ENCODE measurements at regions not wholly inside any gene's neighbourhood (a gene's known extent, or its start where the extent isn't known, plus 50 kb on each side); places are given as distances from the start of the nearest gene placed in this dataset.

GRCh38 chr2:221202431-221202830 is 369.7 kb downstream of the EPHA4 start:
- Histone ChIP-seq H3K36me3 (no peaks in the 10 kb centered on the region), H3K27me3 (replicated peaks in 1 of 7) (no peaks in the 10 kb centered on the region), H3K4me3 (no peak overlapping the region), H3K4me1 (peaks cover 0 to 5% (median 0%) of the 10 kb centered on the region in 6 donors), H3K27ac (peak overlapping the region in 1 of 8 donors; percentile 45), H3K9me3 (no peaks in the 10 kb centered on the region)
- WGBS, 5 donors, result 90 to 94% (median 93%) methylated on average over 6 of the region's 6 CpGs
- intact Hi-C loops (cut with DNase I; ENCODE audit: low total_unique reads), result no loop called here
- TF ChIP-seq POLR2A (IDR thresholded peaks at IDR 0.05) (no peak), POLR2AphosphoS5 (IDR thresholded peaks at IDR 0.05) (no peak), CTCF (IDR thresholded peaks at IDR 0.05 in 8 of 11, conservative IDR thresholded peaks at IDR 0.05 in 3 of 11) (no peak)
- no peak for DNase-seq

GRCh38 chr2:221203125-221203524 is 369.0 kb downstream of the EPHA4 start:
- H3K9me3 ChIP-seq, result no peaks in the 10 kb centered on the region
- TF ChIP-seq POLR2A (IDR thresholded peaks at IDR 0.05), result no peak
- TF ChIP-seq POLR2AphosphoS5 (IDR thresholded peaks at IDR 0.05), result peak in 1 of 3 donors; percentile 71
- WGBS, 5 donors, result 44 to 59% (median 45%) methylated on average over 2 of the region's 2 CpGs
- H3K36me3 ChIP-seq, result no peaks in the 10 kb centered on the region
- no peak for DNase-seq
- intact Hi-C loops (cut with DNase I; ENCODE audit: low total_unique reads), result no loop called here
- no peak overlapping the region for H3K27ac ChIP-seq
- peaks cover 0 to 5% (median 0%) of the 10 kb centered on the region in 6 donors for H3K4me1 ChIP-seq
- H3K4me3 ChIP-seq, result no peak overlapping the region
- H3K27me3 ChIP-seq (replicated peaks in 1 of 7), result no peaks in the 10 kb centered on the region

- Histone ChIP-seq H3K36me3 (no peaks in the 10 kb centered on the region), H3K27ac (no peak overlapping the region), H3K9me3 (no peaks in the 10 kb centered on the region), H3K27me3 (replicated peaks in 1 of 7) (no peaks in the 10 kb centered on the region), H3K4me1 (peaks cover 0 to 5% (median 0%) of the 10 kb centered on the region in 6 donors), H3K4me3 (no peak overlapping the region)
- WGBS, 5 donors, result 52 to 62% (median 57%) methylated on average over 2 of the region's 2 CpGs
- DNase-seq, result no peak
- intact Hi-C loops (cut with DNase I; ENCODE audit: low total_unique reads), result no loop called here
- TF ChIP-seq POLR2AphosphoS5 (IDR thresholded peaks at IDR 0.05) (no peak), POLR2A (IDR thresholded peaks at IDR 0.05) (no peak), CTCF (IDR thresholded peaks at IDR 0.05 in 8 of 11, conservative IDR thresholded peaks at IDR 0.05 in 3 of 11) (no peak)
Observed at GRCh38 chr2:221203856-221204255, 368.2 kb downstream of the EPHA4 start.

GRCh38 chr2:221204699-221205098 is 367.4 kb downstream of the EPHA4 start:
- Histone ChIP-seq H3K27me3 (replicated peaks in 1 of 7) (no peaks in the 10 kb centered on the region), H3K27ac (no peak overlapping the region), H3K36me3 (no peaks in the 10 kb centered on the region), H3K4me3 (no peak overlapping the region), H3K4me1 (peaks cover 0 to 5% (median 0%) of the 10 kb centered on the region in 6 donors), H3K9me3 (no peaks in the 10 kb centered on the region)
- intact Hi-C loops (cut with DNase I; ENCODE audit: low total_unique reads), result no loop called here
- TF ChIP-seq CTCF (IDR thresholded peaks at IDR 0.05 in 8 of 11, conservative IDR thresholded peaks at IDR 0.05 in 3 of 11) (no peak), POLR2A (IDR thresholded peaks at IDR 0.05) (no peak), POLR2AphosphoS5 (IDR thresholded peaks at IDR 0.05) (no peak)
- DNase-seq, result no peak
- 50 to 60% (median 56%) methylated on average over 2 of the region's 2 CpGs for WGBS, 5 donors
